Kidney (tissue), 13 donors: ENCODE measurements at regions not wholly inside any gene's neighbourhood (a gene's known extent, or its start where the extent isn't known, plus 50 kb on each side); places are given as distances from the start of the nearest gene placed in this dataset.

ENCODE experiments used
- DNase-seq, 5 donors: peaks; one replicate each; pipeline ENCODE4 v3.0.0-alpha.2; 2013 to 2020
- FAIRE-seq: peaks from 2 replicates; lab custom pipeline; 2012; peaks lifted over from hg19 to GRCh38; lab: Jason Lieb, UNC
- H3K27ac ChIP-seq, 2 donors: one replicate each; pipeline ENCODE4 v1.7.0; 2013; ENCODE audit warnings: low read depth in 2 of 2, low read length in 2 of 2, inconsistent platforms in 1 of 2
- H3K27me3 ChIP-seq: one replicate; pipeline ENCODE4 v1.7.1; 2013; ENCODE audit warnings: low read length, inconsistent platforms; ENCODE audit not compliant: control insufficient read depth, insufficient read depth
- H3K36me3 ChIP-seq, 3 donors: one replicate each; pipeline versions ENCODE4 v1.7.0 to v1.7.1; 2013; ENCODE audit warnings: low read length in 3 of 3, control low read depth in 1 of 3, inconsistent platforms in 1 of 3; ENCODE audit not compliant: insufficient read depth in 3 of 3, control insufficient read depth in 2 of 3
- H3K4me1 ChIP-seq, 3 donors: one replicate each; pipeline versions ENCODE4 v1.7.0 to v1.7.1; 2013; ENCODE audit warnings: low read length in 3 of 3, inconsistent platforms in 1 of 3, low read depth in 1 of 3; ENCODE audit not compliant: control insufficient read depth in 2 of 3, insufficient read depth in 2 of 3
- H3K4me3 ChIP-seq, 3 donors: one replicate each; pipeline versions ENCODE4 v1.7.0 to v1.8.1; 2013; ENCODE audit warnings: low read length in 3 of 3, control low read depth in 1 of 3, inconsistent platforms in 1 of 3
- H3K9ac ChIP-seq, 3 donors: one replicate each; pipeline versions ENCODE4 v1.7.0 to v1.7.1; 2013; ENCODE audit warnings: low read length in 3 of 3, control low read depth in 1 of 3, inconsistent platforms in 1 of 3
- H3K9me3 ChIP-seq, 3 donors: one replicate each; pipeline versions ENCODE4 v1.7.0 to v1.7.1; 2013; ENCODE audit warnings: low read length in 3 of 3, control low read depth in 1 of 3, inconsistent platforms in 1 of 3; ENCODE audit not compliant: control insufficient read depth in 2 of 3, insufficient read depth in 1 of 3
- intact Hi-C: fragments of 100-400 bp; cut with DNase I; formaldehyde crosslinking; loops from one replicate; pipeline ENCODE4 v1.11.1; 2022
- TF ChIP-seq, protein P1 (sequence below): IDR thresholded peaks from 3 replicates; pipeline ENCODE4 v1.5.1; 2012; ENCODE audit warnings: mild to moderate bottlenecking, moderate library complexity, borderline replicate concordance; ENCODE audit not compliant: insufficient read depth; ENCODE audit errors: extremely low read depth
- donor health status: control.
- donor health status: control.
- donor health status: control.
- donor health status: control.
- donor health status: control.
- donor health status: DM: yes; HTN: yes; CAD: no.
- donor health status: Normal renal cell carcinoma (clear cell type).

DNA sequence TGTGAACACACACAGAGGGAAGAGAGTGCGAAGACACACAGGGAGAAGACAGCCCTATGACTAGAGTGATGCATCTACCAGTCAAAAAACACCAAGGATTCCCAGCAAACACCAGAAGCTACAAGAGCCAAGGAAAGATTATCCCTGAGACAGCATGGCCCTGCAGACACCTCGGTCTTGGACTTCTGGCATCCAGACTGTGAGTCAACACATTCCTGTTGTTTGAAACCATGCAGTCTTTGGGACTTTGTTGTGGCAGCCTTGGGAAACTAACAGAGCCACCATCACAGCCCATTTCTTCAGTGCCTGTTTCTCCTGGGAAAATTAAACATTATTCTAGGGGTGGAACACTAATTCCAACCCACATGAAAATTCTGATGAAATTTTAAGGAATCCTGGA lies 220.6 kb downstream of the GXYLT1 start:
- H3K4me1 ChIP-seq, result no peaks in the 10 kb centered on the region
- no peak overlapping the region for H3K4me3 ChIP-seq
- no peak for FAIRE-seq
- H3K9me3 ChIP-seq, result no peaks in the 10 kb centered on the region
- no peak overlapping the region for H3K27ac ChIP-seq
- no peak for DNase-seq
- no peaks in the 10 kb centered on the region for H3K36me3 ChIP-seq
- intact Hi-C loops, result no loop called here
- TF ChIP-seq, protein P1, sequence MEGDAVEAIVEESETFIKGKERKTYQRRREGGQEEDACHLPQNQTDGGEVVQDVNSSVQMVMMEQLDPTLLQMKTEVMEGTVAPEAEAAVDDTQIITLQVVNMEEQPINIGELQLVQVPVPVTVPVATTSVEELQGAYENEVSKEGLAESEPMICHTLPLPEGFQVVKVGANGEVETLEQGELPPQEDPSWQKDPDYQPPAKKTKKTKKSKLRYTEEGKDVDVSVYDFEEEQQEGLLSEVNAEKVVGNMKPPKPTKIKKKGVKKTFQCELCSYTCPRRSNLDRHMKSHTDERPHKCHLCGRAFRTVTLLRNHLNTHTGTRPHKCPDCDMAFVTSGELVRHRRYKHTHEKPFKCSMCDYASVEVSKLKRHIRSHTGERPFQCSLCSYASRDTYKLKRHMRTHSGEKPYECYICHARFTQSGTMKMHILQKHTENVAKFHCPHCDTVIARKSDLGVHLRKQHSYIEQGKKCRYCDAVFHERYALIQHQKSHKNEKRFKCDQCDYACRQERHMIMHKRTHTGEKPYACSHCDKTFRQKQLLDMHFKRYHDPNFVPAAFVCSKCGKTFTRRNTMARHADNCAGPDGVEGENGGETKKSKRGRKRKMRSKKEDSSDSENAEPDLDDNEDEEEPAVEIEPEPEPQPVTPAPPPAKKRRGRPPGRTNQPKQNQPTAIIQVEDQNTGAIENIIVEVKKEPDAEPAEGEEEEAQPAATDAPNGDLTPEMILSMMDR, result no peak
- no peak overlapping the region for H3K9ac ChIP-seq
- H3K27me3 ChIP-seq, result no peaks in the 10 kb centered on the region

DNA sequence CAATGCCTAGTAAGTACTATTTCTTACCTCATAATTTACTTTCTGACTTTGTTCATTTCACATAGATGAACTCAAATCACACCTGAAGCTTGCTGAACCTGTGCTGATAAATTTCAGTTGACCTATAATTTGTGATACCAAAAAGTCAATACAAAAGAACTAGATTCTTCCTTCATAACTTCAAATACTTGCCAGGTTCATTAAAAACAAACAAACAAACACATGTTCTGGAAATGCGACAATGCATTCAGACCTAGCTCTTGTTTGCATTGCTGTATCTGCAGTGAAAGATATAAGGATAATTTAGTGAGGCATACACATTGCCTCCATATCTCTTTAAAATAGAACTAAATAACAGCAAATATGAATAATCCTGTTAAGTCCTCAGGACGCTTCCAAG lies 221.3 kb downstream of the GXYLT1 start:
- DNase-seq (no peak), FAIRE-seq (no peak)
- Histone ChIP-seq H3K9ac (no peak overlapping the region), H3K27me3 (no peaks in the 10 kb centered on the region), H3K36me3 (no peaks in the 10 kb centered on the region), H3K27ac (no peak overlapping the region), H3K4me3 (no peak overlapping the region), H3K9me3 (no peaks in the 10 kb centered on the region), H3K4me1 (no peaks in the 10 kb centered on the region)
- TF ChIP-seq, protein P1, result no peak
- intact Hi-C loops, result no loop called here

DNA sequence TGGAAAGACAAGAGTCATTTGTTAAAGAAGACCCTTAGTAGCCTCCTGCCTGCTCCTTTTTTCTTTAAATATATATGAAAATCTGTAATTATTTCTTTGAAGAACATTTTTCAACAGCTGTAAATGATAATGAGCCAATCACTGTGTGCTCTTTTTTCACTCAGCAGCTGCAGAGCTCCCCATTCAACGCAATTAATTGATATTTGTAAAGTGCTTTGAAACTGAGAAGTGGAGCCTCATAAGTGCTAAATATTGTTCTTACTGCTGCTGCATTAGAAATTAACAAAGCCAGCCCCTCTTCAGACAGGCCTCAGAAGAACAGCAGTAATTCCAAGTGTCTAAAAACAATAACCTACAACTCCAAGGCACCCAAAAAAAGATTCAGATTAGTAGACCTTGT lies 224.3 kb downstream of the GXYLT1 start:
- DNase-seq, result no peak
- no peak overlapping the region for H3K27ac ChIP-seq
- no peaks in the 10 kb centered on the region for H3K4me1 ChIP-seq
- no peak for FAIRE-seq
- TF ChIP-seq, protein P1, result no peak
- H3K4me3 ChIP-seq, result no peak overlapping the region
- no peak overlapping the region for H3K9ac ChIP-seq
- H3K27me3 ChIP-seq, result no peaks in the 10 kb centered on the region
- intact Hi-C loops, result no loop called here
- no peaks in the 10 kb centered on the region for H3K9me3 ChIP-seq
- no peaks in the 10 kb centered on the region for H3K36me3 ChIP-seq

DNA sequence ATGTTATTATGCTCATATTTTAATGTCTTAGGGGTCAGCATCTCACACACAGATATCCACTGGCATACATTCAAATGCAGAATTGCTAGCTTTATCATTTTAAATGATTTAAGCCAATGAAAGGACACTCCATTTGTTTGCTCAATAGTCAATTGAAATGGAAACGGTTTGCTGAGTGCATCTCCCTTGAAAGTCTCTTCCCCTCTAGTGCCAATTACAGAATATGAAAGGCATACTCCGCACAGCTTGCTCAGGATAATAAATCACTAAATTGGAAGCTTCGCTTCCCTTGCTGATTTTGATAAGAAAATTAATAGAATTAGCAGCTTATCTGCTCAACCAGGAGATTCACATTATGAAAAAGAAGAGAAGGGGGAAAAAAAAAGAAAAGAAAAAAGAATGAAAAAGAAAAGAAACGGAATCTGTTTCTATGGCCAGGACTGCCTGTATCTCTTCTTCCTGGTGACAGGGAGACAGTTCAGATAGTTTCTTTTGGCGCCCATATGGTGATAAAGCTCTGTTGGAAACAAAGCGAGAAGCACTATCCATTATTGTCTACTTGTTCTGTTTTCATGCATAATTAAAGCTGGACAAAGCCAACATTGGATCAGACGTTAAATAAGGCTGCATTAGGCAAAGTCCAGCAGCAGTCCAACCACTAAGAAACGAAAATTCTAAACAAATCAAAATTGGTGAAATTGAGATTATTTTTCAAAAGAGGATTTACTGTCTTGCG lies 225.0 kb downstream of the GXYLT1 start:
- no peak for FAIRE-seq

More for the DNA sequence above, 225.0 kb downstream of the GXYLT1 start:
- Histone ChIP-seq H3K27ac (no peak overlapping the region), H3K4me1 (no peaks in the 10 kb centered on the region), H3K27me3 (no peaks in the 10 kb centered on the region), H3K4me3 (no peak overlapping the region), H3K9ac (no peak overlapping the region), H3K9me3 (no peaks in the 10 kb centered on the region), H3K36me3 (no peaks in the 10 kb centered on the region)
- TF ChIP-seq, protein P1, result no peak
- intact Hi-C loops, result no loop called here
- peak in 2 of 5 donors; percentile 14 to 29 for DNase-seq
